HTERT RPE-1 (cell line): ENCODE measurements at regions not wholly inside any gene's neighbourhood (a gene's known extent, or its start where the extent isn't known, plus 50 kb on each side); places are given as distances from the start of the nearest gene placed in this dataset.

Experiments used
- in situ Hi-C: fragments of 300-500 bp; cut with MboI; formaldehyde crosslinking; loops from 4 replicates; pipeline ENCODE4 v1.14.3; 2020; ENCODE audit warnings: low sequenced_read_pairs

DNA sequence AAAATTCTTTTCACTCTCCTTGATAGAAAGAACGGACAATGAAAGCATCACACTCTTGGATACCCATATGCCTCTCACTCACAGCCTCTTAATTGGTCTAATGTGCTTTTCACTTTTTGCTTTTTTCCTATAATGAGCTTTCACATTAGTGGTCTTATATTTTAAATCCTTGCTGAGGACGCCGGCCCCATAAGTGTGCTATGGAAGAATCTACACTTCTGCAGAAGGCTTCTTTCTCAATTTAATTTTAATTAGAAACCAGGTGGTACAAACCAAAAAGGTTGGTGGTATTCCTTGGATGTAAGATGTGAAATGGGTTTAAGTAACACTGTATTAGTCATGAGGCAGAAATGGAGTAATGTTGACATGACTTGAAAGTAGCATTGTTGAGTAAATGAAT is 190.6 kb upstream of the NFIA start:
- in situ Hi-C loops = no loop called here

DNA sequence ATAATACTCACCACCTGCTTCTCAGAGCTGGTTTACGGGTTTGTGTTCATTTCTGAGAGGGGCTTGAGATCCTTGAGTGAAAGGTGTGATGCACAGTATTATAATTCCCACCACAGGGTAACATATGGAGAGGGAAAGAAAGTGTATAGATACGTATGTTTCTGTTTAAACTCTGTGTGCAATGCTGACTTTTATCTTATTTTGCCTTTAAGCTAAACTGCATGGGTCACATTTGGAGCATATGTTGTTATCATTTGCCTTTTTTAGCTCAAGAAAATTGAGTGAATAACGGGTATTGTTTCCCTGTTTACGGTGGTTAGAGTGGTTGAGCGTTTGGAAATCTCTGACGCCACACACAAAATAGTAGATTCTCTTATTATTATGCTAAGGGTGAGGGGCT is 191.1 kb upstream of the NFIA start:
- in situ Hi-C loops = no loop called here

GRCh38 chr1:60890664-60891063 is 191.7 kb upstream of the NFIA start:
- in situ Hi-C loops = no loop called here

DNA sequence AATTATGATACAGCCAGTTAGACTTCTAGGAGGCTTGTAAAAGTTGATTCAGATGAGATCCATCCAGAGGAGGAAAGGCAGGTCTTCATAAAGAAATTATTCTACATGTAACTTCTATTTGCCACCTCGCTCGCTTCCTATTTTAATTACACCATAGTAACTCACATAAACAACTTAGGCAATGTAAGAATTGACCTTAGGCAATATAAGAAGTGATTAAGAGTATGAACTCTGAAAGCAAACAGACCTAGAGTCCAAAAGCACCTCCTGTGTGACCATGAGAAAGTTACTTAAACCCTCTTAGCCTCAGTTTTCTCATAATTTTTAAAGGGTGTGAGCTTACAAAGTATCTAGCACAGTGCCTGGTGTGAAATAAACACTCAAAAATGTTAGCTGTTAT is 192.7 kb upstream of the NFIA start:
- in situ Hi-C loops = no loop called here

DNA sequence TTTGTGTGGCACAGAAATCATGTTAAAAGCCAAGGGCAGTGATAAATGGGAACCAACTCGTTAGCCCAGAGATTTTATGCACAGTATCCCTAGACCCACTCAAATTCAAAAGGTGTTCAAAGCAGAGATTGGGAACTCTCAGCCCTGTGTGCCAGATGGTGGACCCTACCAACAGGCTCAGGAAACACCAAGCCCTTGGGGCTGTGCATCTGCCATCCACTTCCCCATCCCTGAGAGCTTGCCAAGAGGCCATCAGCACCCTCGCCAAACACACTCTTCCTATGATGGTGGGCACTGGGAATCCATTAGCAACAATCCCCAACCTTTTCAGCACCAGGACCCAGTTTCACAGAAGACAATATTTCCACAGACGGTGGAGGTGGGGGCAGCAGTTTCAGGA is 194.2 kb upstream of the NFIA start:
- in situ Hi-C loops = no loop called here

- in situ Hi-C loops = no loop called here
Measured at GRCh38 chr1:60886793-60887331, 195.5 kb upstream of the NFIA start.

- in situ Hi-C loops = no loop called here
Measured at GRCh38 chr1:60886090-60886489, 196.3 kb upstream of the NFIA start.

DNA sequence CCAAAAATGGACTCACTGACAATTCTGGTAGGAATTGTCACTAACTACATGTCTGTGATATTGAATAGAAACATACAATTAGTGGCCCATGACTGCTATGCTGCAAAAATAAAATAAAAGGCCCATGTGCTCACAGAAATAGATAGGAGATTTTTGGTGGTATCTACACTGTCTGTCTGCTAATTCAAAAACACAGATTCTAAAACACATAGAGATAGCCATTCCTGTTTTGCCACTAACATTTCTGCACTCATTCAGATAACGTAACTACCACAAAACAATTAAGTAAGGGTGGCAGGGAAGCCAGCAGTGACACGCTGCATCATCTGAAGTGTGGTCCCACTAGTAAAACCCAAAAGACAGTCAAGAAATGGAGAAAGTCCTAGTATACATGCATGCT is 202.2 kb upstream of the NFIA start:
- in situ Hi-C loops = no loop called here

DNA sequence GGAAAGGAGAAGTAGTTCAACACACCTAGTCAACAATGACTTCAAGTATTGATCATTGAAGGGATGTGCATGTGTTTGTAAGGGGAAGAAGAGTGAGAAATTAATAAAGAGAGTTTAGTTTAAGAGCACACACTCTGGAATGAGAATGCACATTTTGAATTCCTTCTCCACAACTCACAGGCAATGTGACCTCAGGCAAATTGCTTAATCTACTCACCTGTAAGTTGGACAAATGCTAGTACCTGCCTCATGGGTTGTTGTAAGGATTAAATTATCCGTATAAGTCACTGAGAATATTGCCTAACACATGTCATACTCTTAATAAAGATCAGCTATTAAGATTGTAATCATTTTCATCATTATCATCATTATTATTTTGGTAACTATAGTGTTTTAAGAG is 204.0 kb upstream of the NFIA start:
- in situ Hi-C loops = no loop called here

- in situ Hi-C loops = no loop called here
Measured at GRCh38 chr1:60877376-60877775, 205.0 kb upstream of the NFIA start.

GRCh38 chr1:60876952-60877351 is 205.4 kb upstream of the NFIA start:
- in situ Hi-C loops = no loop called here

DNA sequence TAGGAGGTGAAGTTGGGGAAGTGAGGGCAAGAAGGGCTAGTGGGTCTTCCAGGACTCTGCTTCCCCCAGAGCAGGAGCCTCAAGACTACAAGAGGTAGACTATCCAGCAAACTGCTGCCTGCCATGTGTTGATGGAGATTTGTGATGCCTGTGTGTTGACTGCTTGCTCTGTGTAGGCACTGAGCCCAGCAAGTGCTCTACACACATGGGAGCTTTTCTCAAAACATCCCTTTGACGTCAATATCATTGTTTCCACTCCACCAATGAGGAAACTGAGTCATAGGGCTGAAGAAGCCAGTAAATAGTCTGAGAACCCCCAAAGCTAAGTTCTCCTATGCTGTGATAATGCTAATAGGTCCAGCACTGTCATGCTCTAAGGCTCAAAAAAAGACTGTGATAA is 207.2 kb upstream of the NFIA start:
- in situ Hi-C loops = no loop called here

GRCh38 chr1:60874718-60875117 is 207.6 kb upstream of the NFIA start:
- in situ Hi-C loops = loop anchor here (25.0 kb wide), 1 partner anchor 163 kb away; no protein-coding TSS in a partner anchor

DNA sequence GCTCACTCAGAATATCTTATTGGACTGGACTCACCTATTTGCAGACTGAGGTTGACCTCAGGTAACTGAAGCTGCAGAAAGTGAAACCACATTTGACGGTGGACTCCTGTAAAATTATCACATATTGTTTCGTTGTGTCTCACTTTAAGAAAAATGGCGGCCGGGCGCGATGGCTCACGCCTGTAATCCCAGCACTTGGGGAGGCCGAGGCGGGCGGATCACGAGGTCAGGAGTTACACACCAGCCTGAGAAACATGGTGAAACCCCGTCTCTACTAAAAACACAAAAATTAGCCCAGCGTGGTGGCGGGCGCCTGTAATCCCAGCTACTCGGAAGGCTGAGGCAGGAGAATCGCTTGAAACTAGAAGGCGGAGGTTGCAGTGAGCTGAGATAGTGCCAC is 209.0 kb upstream of the NFIA start:
- in situ Hi-C loops = loop anchor here (25.0 kb wide), 1 partner anchor 164 kb away; no protein-coding TSS in a partner anchor

DNA sequence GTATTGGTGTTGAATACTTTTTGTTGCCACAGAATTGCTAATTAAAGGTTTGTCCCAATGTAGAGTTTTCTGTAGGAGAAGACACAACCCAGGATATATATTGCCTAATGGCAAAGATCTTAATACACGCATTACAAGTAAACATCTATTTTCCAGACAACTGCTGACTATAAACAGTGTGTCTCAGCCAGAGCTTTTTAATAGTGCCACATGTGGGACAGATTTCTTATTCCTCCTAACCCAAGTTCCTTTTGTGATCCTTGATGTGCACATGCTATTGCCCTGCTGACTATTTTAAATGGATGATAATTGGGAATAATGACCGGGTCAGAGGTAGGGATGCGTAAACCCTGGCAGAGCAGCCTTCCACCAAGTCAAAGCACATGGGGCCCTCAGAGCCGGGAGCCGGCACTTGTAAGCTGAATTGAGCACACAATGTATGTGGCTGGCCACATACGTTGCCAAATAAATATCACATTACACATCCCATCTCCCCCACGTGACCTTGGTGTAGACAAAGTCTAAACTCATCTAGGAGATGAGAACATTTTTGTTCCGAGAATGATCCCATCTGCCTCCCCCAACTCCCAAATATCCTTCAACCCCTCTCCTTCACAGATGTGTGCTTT is 209.8 kb upstream of the NFIA start:
- in situ Hi-C loops = loop anchor here (25.0 kb wide), 1 partner anchor 165 kb away; no protein-coding TSS in a partner anchor

GRCh38 chr1:60870269-60870865 is 212.0 kb upstream of the NFIA start:
- in situ Hi-C loops = loop anchor here (25.0 kb wide), 1 partner anchor 167 kb away; no protein-coding TSS in a partner anchor

- in situ Hi-C loops = loop anchor here (25.0 kb wide), 1 partner anchor 168 kb away; no protein-coding TSS in a partner anchor
Measured at GRCh38 chr1:60868901-60869663, 213.3 kb upstream of the NFIA start.

DNA sequence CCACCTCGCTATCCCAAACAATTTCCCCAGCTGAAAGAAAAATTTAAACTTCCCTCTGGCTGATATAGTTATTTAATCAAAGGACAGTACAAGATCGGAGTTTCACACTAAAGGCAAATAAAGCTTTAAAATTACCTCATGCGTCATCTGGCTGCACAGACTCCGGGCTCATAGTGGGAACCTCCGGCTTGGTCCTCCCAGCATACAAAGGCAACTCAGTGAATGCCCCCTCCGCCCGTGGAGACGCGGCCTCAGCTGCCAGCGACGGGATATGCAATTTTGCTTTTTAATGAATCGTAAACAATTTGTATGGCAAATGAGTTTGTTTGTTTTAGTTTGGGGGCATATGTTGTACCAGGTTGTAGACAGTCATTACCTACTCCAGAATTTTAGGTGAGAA is 214.6 kb upstream of the NFIA start:
- in situ Hi-C loops = loop anchor here (25.0 kb wide), 1 partner anchor 170 kb away; no protein-coding TSS in a partner anchor

- in situ Hi-C loops = loop anchor here (25.0 kb wide), 1 partner anchor 170 kb away; no protein-coding TSS in a partner anchor
Measured at GRCh38 chr1:60866917-60867531, 215.3 kb upstream of the NFIA start.

DNA sequence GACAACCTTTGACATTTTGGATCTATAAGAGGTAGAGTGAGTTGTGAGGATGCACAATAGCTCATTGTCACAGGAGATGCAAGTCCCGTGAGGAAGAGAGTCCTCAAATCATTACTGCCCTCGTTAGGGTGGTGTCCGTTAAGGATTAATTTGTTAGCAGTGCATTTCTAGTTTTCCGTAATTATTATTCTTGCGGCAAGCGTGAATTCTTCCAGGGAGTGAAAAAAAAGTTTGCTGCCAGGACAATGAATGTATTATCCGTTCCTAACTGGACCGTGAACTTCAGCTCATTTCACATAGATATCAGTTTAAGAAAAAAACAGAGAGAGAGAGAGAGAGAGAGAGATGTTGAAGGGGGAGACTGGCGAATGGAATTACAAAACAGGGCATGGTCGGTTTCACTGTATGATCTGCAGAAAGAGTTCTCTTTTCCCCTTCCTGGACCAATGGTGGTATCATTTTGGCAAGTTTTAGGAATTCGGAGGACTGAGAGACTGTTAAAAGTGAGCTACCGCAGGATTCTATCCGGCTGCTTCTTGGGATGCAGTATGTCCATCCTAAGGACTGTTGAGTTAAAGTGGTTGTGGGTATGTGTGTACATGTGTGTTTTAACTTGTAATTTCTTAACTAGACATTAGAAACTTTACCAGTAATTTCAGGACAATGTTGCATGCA is 216.0 kb upstream of the NFIA start:
- in situ Hi-C loops = loop anchor here (25.0 kb wide), 1 partner anchor 171 kb away; no protein-coding TSS in a partner anchor
